ENCODE measurements at regions not wholly inside any gene's neighbourhood (a gene's known extent, or its start where the extent isn't known, plus 50 kb on each side); places are given as distances from the start of the nearest gene placed in this dataset.

- ATAC-seq (no peak), DNase-seq (ENCODE audit: low spot score) (no peak), FAIRE-seq (no peak)
- Histone ChIP-seq H2AFZ (ENCODE audit: low read length) (no peak overlapping the region), H3K27me3 (ENCODE audit: control insufficient read depth in 1 of 2, insufficient read depth in 2 of 2, low read length in 2 of 2) (peaks cover 0 to 7% of the 10 kb centered on the region in 2 experiments; a peak in 2 of 5 replicates), H3K4me1 (ENCODE audit: insufficient read depth, low read length) (no peaks in the 10 kb centered on the region), H3K4me3 (replicated peaks in 1 of 3; ENCODE audit: insufficient read depth in 1 of 3, low read depth in 2 of 3, low read length in 3 of 3) (no peak overlapping the region), H3K4me2 (ENCODE audit: low read depth, low read length) (no peak overlapping the region), H3K36me3 (replicated peaks in 1 of 2; ENCODE audit: control insufficient read depth in 1 of 2, insufficient read depth in 2 of 2, low read length in 2 of 2) (no peaks in the 10 kb centered on the region), H3K27ac (ENCODE audit: extremely low read length, insufficient read depth, low read length) (no peak overlapping the region), H3K9ac (ENCODE audit: insufficient read depth, low read depth, low read length) (no peak overlapping the region), H3K79me2 (ENCODE audit: insufficient read depth, low read length) (no peaks in the 10 kb centered on the region), H3K9me3 (ENCODE audit: low read length) (no peaks in the 10 kb centered on the region), H4K20me1 (ENCODE audit: insufficient read depth, low read length) (no peaks in the 10 kb centered on the region)
- BruUV-seq (replicated peaks): no TSS peak
- no peak for TF ChIP-seq NFE2 (CRISPR knock-in tag; IDR thresholded peaks at IDR 0.05)
- no peak for TF ChIP-seq THAP9 (CRISPR knock-in tag; IDR thresholded peaks at IDR 0.05; ENCODE audit: borderline replicate concordance)
- no peak for TF ChIP-seq ZNF10 (CRISPR knock-in tag; IDR thresholded peaks at IDR 0.05; ENCODE audit: borderline replicate concordance, low read depth)
- no peak for TF ChIP-seq ZBTB37 (CRISPR knock-in tag; IDR thresholded peaks at IDR 0.05)
- no peak for TF ChIP-seq ZZZ3 (CRISPR knock-in tag; IDR thresholded peaks at IDR 0.05; ENCODE audit: borderline replicate concordance)
- no peak for TF ChIP-seq ZNF792 (CRISPR knock-in tag; IDR thresholded peaks at IDR 0.05)
- no peak for TF ChIP-seq DMTF1 (CRISPR knock-in tag; IDR thresholded peaks at IDR 0.05)
- no peak for TF ChIP-seq HDAC6 (IDR thresholded peaks at IDR 0.05; ENCODE audit: low read depth, low read length)
- no peak for TF ChIP-seq DR1 (CRISPR knock-in tag; IDR thresholded peaks at IDR 0.05)
- no peak for TF ChIP-seq ZNF773 (CRISPR knock-in tag; IDR thresholded peaks at IDR 0.05; ENCODE audit: borderline replicate concordance)
- POLR2A ChIA-PET: no interaction called here
- 100% methylated on average over 1 of the region's 2 CpGs for WGBS (ENCODE audit: low lambda C conversion rate)
- intact Hi-C loops (cut with micrococcal nuclease; ENCODE audit: unreplicated experiment) (no loop called here), in situ Hi-C loops (cut with HindIII; ENCODE audit: extremely low pct_ligation_motif_present, low pct_unique_long_range_greater_than_20kb) (no loop called here)
- CTCF ChIA-PET (ENCODE audit: low intra/inter-chr PET ratio, low total read pairs): no interaction called here
Observed at GRCh38 chr1:55309053-55309452, 93.9 kb upstream of the USP24 start.
